ENCODE measurements at regions not wholly inside any gene's neighbourhood (a gene's known extent, or its start where the extent isn't known, plus 50 kb on each side); places are given as distances from the start of the nearest gene placed in this dataset.

DNA sequence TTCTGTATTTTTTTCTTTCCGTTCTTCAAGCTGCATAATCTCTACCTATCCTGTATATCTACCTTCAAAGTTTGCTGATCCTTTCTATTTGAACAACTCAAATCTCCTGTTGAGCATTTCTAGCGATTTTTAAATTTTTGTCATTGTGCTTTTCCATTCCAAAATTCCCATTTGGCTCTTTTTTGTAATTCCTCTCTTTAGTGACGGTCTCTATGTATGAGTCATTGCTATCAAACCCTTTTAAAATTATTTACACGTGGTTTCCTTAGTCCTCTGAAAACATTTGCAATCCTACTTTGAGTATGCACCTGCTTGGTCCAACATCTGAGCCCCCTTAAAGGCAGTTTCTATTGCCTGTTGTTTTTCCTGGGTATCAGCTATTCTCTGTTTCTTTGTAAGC lies 100.5 kb upstream of the FOXC1 start:
- Histone ChIP-seq H3K36me3 (ENCODE audit: control insufficient read depth, insufficient read depth, low read length) (no peaks in the 10 kb centered on the region), H3K27me3 (ENCODE audit: control insufficient read depth, insufficient read depth, low read length) (peaks cover 2% of the 10 kb centered on the region; the same call in 1 of the 2 replicates), H3K4me3 (ENCODE audit: low read depth in 2 of 2, low read length in 2 of 2) (no peak overlapping the region), H3K9me3 (ENCODE audit: control insufficient read depth, insufficient read depth, low read depth, low read length) (no peaks in the 10 kb centered on the region), H3K4me1 (ENCODE audit: control insufficient read depth, insufficient read depth, low read length) (no peaks in the 10 kb centered on the region), H3K27ac (ENCODE audit: low read length) (no peak overlapping the region)
- POLR2A ChIA-PET: no interaction called here
- intact Hi-C loops (cut with micrococcal nuclease; ENCODE audit: unreplicated experiment): no loop called here
- DNase-seq (ENCODE audit: low read depth, low spot score) (no peak), ATAC-seq (no peak)
- no TSS peak for BruUV-seq (replicated peaks)
- in situ Hi-C loops (cut with HindIII; ENCODE audit: low pct_unique_long_range_greater_than_20kb, low sequenced_read_pairs): no loop called here
- CTCF ChIA-PET: no interaction called here
- TF ChIP-seq, protein P1, sequence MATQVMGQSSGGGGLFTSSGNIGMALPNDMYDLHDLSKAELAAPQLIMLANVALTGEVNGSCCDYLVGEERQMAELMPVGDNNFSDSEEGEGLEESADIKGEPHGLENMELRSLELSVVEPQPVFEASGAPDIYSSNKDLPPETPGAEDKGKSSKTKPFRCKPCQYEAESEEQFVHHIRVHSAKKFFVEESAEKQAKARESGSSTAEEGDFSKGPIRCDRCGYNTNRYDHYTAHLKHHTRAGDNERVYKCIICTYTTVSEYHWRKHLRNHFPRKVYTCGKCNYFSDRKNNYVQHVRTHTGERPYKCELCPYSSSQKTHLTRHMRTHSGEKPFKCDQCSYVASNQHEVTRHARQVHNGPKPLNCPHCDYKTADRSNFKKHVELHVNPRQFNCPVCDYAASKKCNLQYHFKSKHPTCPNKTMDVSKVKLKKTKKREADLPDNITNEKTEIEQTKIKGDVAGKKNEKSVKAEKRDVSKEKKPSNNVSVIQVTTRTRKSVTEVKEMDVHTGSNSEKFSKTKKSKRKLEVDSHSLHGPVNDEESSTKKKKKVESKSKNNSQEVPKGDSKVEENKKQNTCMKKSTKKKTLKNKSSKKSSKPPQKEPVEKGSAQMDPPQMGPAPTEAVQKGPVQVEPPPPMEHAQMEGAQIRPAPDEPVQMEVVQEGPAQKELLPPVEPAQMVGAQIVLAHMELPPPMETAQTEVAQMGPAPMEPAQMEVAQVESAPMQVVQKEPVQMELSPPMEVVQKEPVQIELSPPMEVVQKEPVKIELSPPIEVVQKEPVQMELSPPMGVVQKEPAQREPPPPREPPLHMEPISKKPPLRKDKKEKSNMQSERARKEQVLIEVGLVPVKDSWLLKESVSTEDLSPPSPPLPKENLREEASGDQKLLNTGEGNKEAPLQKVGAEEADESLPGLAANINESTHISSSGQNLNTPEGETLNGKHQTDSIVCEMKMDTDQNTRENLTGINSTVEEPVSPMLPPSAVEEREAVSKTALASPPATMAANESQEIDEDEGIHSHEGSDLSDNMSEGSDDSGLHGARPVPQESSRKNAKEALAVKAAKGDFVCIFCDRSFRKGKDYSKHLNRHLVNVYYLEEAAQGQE (IDR thresholded peaks at IDR 0.05; ENCODE audit: insufficient read depth in 1 of 2, low read depth in 2 of 2, low read length in 1 of 2): no peak
- no peak for TF ChIP-seq SIN3A (IDR thresholded peaks at IDR 0.05; ENCODE audit: borderline replicate concordance, insufficient read depth, low read depth, low read length)
- TF ChIP-seq POLR2AphosphoS5 (IDR thresholded peaks at IDR 0.05; ENCODE audit: low read depth, low read length): no peak
- TF ChIP-seq, protein P2, sequence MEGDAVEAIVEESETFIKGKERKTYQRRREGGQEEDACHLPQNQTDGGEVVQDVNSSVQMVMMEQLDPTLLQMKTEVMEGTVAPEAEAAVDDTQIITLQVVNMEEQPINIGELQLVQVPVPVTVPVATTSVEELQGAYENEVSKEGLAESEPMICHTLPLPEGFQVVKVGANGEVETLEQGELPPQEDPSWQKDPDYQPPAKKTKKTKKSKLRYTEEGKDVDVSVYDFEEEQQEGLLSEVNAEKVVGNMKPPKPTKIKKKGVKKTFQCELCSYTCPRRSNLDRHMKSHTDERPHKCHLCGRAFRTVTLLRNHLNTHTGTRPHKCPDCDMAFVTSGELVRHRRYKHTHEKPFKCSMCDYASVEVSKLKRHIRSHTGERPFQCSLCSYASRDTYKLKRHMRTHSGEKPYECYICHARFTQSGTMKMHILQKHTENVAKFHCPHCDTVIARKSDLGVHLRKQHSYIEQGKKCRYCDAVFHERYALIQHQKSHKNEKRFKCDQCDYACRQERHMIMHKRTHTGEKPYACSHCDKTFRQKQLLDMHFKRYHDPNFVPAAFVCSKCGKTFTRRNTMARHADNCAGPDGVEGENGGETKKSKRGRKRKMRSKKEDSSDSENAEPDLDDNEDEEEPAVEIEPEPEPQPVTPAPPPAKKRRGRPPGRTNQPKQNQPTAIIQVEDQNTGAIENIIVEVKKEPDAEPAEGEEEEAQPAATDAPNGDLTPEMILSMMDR (IDR thresholded peaks at IDR 0.05): no peak
- no peak for TF ChIP-seq TCF7L2 (IDR thresholded peaks at IDR 0.05; ENCODE audit: low read depth, low read length)

DNA sequence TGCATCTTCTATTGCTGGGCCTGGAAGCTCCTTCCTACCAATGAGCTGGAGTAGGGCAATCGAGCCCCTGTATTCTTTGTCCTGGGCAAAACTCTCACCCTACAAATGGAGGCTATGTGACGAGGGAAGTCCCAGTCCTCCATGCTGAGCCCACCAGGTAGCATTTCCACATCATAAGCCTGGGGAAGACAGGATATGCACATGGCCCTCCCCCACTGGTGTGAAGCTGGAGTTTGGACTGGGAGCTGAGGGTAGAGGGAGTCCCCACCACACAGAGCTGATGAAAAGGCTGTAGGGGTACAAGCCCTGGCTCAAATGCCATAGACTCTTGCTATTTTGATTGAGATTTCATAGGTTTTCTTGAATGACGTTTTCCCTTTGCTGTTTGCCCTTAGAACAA lies 99.5 kb upstream of the FOXC1 start:
- ChIA-PET CTCF (no interaction called here), POLR2A (no interaction called here)
- in situ Hi-C loops (cut with HindIII; ENCODE audit: low pct_unique_long_range_greater_than_20kb, low sequenced_read_pairs): no loop called here
- Histone ChIP-seq H3K36me3 (ENCODE audit: control insufficient read depth, insufficient read depth, low read length) (no peaks in the 10 kb centered on the region), H3K27ac (ENCODE audit: low read length) (no peak overlapping the region), H3K27me3 (ENCODE audit: control insufficient read depth, insufficient read depth, low read length) (peaks cover 2% of the 10 kb centered on the region; the same call in 1 of the 2 replicates), H3K9me3 (ENCODE audit: control insufficient read depth, insufficient read depth, low read depth, low read length) (no peaks in the 10 kb centered on the region), H3K4me3 (ENCODE audit: low read depth in 2 of 2, low read length in 2 of 2) (no peak overlapping the region), H3K4me1 (ENCODE audit: control insufficient read depth, insufficient read depth, low read length) (no peaks in the 10 kb centered on the region)
- ATAC-seq (no peak), DNase-seq (ENCODE audit: low read depth, low spot score) (no peak)
- no TSS peak for BruUV-seq (replicated peaks)
- intact Hi-C loops (cut with micrococcal nuclease; ENCODE audit: unreplicated experiment): no loop called here
- TF ChIP-seq TCF7L2 (IDR thresholded peaks at IDR 0.05; ENCODE audit: low read depth, low read length) (no peak), SIN3A (IDR thresholded peaks at IDR 0.05; ENCODE audit: borderline replicate concordance, insufficient read depth, low read depth, low read length) (no peak), POLR2AphosphoS5 (IDR thresholded peaks at IDR 0.05; ENCODE audit: low read depth, low read length) (no peak)
- TF ChIP-seq, protein P1 (IDR thresholded peaks at IDR 0.05; ENCODE audit: insufficient read depth in 1 of 2, low read depth in 2 of 2, low read length in 1 of 2): no peak
- TF ChIP-seq, protein P2 (IDR thresholded peaks at IDR 0.05): no peak
